HG02623 (cell line): ENCODE measurements at regions not wholly inside any gene's neighbourhood (a gene's known extent, or its start where the extent isn't known, plus 50 kb on each side); places are given as distances from the start of the nearest gene placed in this dataset.

Experiments
- ATAC-seq: cut with Tn5 transposase; IDR thresholded peaks from one replicate; pipeline ENCODE4 v1.9.1; 2021; ENCODE audit warnings: moderate library complexity; ENCODE audit not compliant: unreplicated experiment

GRCh38 chr13:39856714-39857113 lies 201.3 kb downstream of the COG6 start:
- ATAC-seq, result no peak

GRCh38 chr13:39858794-39859193 lies 203.3 kb downstream of the COG6 start:
- ATAC-seq, result no peak

GRCh38 chr13:39859898-39860297 lies 204.4 kb downstream of the COG6 start:
- no peak for ATAC-seq

- no peak for ATAC-seq
These were observed 207.4 kb downstream of the COG6 start for GRCh38 chr13:39862900-39863299.

GRCh38 chr13:39864221-39864620 lies 208.8 kb downstream of the COG6 start:
- ATAC-seq, result no peak

GRCh38 chr13:39866722-39867121 lies 211.3 kb downstream of the COG6 start:
- ATAC-seq, result no peak

- no peak for ATAC-seq
These were observed 212.3 kb downstream of the COG6 start for GRCh38 chr13:39867807-39868206.

GRCh38 chr13:39870197-39870747 lies 214.8 kb downstream of the COG6 start:
- ATAC-seq, result no peak

GRCh38 chr13:39874331-39875053 lies 219.0 kb downstream of the COG6 start:
- ATAC-seq, result no peak

- no peak for ATAC-seq
These were observed 219.9 kb downstream of the COG6 start for GRCh38 chr13:39875111-39875987.

GRCh38 chr13:39876258-39876657 lies 220.8 kb downstream of the COG6 start:
- no peak for ATAC-seq

GRCh38 chr13:39877134-39877533 lies 221.7 kb downstream of the COG6 start:
- ATAC-seq, result no peak

- ATAC-seq, result no peak
These were observed 224.0 kb downstream of the COG6 start for GRCh38 chr13:39879286-39880035.

GRCh38 chr13:39881383-39881782 lies 225.9 kb downstream of the COG6 start:
- no peak for ATAC-seq

GRCh38 chr13:39881887-39882286 lies 226.4 kb downstream of the COG6 start:
- ATAC-seq, result no peak

- no peak for ATAC-seq
These were observed 228.7 kb downstream of the COG6 start for GRCh38 chr13:39884166-39884565.

GRCh38 chr13:39886336-39886735 lies 230.9 kb downstream of the COG6 start:
- no peak for ATAC-seq

- no peak for ATAC-seq
These were observed 231.9 kb downstream of the COG6 start for GRCh38 chr13:39887387-39887786.

- ATAC-seq, result no peak
These were observed 233.7 kb downstream of the COG6 start for GRCh38 chr13:39888865-39889810.

- no peak for ATAC-seq
These were observed 235.1 kb downstream of the COG6 start for GRCh38 chr13:39890537-39890936.
